ES-I3 (cell line): ENCODE measurements at regions not wholly inside any gene's neighbourhood (a gene's known extent, or its start where the extent isn't known, plus 50 kb on each side); places are given as distances from the start of the nearest gene placed in this dataset.

Experiments
- H3K36me3 ChIP-seq: 2 replicates; pipeline ENCODE4 v1.6.1; 2013; ENCODE audit warnings: mild to moderate bottlenecking, low read length, control low read depth, moderate library complexity; ENCODE audit not compliant: insufficient read depth
- H3K4me1 ChIP-seq: 2 replicates; pipeline ENCODE4 v1.6.1; 2013; ENCODE audit warnings: mild to moderate bottlenecking, control low read depth, low read length; ENCODE audit not compliant: insufficient read depth
- H3K9ac ChIP-seq: 2 replicates; pipeline ENCODE4 v1.6.1; 2013; ENCODE audit warnings: low read depth, mild to moderate bottlenecking, low read length, moderate library complexity
- H3K9me3 ChIP-seq: 2 replicates; pipeline ENCODE4 v1.6.1; 2013; ENCODE audit warnings: mild to moderate bottlenecking, low read length, moderate library complexity; ENCODE audit not compliant: control insufficient read depth, insufficient read depth

DNA sequence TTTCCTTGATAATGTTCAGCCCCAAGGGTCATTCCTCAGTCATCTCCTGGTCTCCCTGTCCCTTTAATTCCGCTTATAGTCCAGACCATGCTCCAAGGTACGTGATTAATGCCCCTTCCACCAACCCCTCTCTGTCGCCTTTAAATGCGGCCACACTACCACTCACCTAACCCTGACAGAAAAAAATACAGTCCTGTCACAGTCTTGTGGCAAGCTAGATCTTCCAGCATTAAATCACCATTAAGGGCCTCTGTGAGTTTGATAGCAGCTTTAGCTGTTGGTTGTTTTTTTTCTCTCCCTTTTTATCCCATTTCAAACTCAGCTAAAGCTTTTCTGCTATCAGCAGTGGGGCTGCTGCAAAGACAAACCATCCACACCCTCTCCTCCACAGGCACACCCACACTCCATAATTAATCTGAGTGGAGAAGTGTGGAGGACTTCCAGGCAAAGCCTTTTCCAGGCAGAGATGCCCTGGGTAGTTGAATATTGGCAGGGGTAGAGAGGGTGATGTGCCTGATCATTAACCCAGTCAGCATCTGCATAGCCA lies 522.7 kb upstream of the CLINT1 start:
- no peaks in the 10 kb centered on the region for H3K9me3 ChIP-seq
- no peak overlapping the region for H3K9ac ChIP-seq
- H3K4me1 ChIP-seq = peaks cover 10% of the 10 kb centered on the region
- no peaks in the 10 kb centered on the region for H3K36me3 ChIP-seq

GRCh38 chr5:158380661-158381060 lies 521.7 kb upstream of the CLINT1 start:
- H3K9ac ChIP-seq = no peak overlapping the region
- H3K4me1 ChIP-seq = peaks cover 10% of the 10 kb centered on the region
- no peaks in the 10 kb centered on the region for H3K9me3 ChIP-seq
- H3K36me3 ChIP-seq = no peaks in the 10 kb centered on the region

- Histone ChIP-seq H3K4me1 (peaks cover 10% of the 10 kb centered on the region), H3K9ac (no peak overlapping the region), H3K9me3 (no peaks in the 10 kb centered on the region), H3K36me3 (no peaks in the 10 kb centered on the region)
Measured at GRCh38 chr5:158378931-158379330, 520.0 kb upstream of the CLINT1 start.

DNA sequence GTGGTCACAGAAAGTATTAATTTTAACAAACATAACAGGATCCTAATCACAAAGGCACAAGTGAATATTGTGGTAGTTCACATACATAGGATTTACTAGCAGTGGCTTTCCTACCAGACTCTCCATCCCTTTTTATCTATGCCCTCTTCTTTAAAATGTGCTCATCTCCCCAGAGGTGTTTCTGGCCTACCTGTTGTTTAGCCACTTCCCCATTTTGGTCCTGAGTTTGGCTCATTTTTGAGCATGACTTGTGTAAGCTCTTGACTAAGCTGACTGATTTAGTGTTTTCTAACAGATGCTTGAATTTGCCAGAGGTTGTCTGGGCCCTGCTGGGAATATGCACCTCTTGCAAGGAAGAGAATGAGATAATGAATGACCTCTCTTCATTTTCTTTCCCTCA lies 517.7 kb upstream of the CLINT1 start:
- H3K36me3 ChIP-seq = no peaks in the 10 kb centered on the region
- H3K4me1 ChIP-seq = peaks cover 2% of the 10 kb centered on the region; the same call in 1 of the 2 replicates
- no peaks in the 10 kb centered on the region for H3K9me3 ChIP-seq
- no peak overlapping the region for H3K9ac ChIP-seq

DNA sequence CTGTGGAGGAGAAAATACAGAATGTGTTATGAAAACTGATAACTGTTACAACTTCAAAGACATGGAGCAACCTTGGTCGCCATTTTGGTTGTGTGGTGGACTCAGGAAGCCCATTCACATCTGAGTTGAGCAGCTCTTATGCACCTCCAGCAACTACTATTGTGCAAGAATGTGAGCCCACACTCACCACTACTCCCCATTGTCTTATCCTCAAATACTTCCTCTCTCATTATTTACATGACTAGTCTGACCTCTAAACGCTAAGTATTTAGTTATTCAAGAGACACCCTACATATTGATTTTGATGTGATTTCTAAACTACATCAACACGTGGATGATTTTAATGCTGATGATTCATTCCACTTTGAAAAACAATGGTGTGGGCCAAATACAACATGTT lies 516.6 kb upstream of the CLINT1 start:
- no peaks in the 10 kb centered on the region for H3K4me1 ChIP-seq
- no peaks in the 10 kb centered on the region for H3K36me3 ChIP-seq
- no peaks in the 10 kb centered on the region for H3K9me3 ChIP-seq
- H3K9ac ChIP-seq = no peak overlapping the region

DNA sequence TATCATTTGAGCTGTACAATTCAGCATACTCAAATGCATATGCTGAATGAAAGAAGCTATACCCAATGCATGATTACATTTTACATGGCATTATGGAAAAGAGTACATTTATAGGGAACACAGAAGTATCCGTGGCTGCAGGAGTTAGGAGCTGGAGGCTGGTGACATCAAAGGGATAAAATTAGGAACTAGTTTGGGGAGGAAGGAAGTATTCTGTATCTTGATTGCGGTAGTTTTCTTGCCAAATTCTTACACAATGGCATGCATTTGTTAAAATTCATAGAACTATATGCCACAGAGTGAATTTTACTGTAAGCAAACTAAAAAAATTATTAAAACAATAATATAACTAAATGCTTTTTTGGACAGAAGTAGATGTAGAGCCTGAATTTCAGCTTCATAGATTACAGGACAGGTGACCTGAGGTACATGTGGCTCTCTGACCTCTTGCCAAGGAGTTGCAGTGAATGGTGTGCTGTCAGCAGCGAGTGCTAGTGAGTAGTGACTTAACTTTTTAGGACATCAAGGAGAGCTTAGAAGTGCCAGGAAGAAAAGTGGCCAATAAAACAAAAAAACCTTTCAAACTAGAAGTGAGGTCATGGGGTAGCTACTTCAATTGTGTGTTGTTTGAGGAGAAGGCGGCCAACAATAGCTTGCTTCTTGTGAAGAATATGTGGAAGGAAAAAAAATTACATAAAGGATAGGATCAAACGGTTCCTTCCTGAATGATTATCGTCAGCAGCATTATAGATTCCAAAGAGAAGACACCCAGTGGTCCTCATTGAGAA lies 514.9 kb upstream of the CLINT1 start:
- no peak overlapping the region for H3K9ac ChIP-seq
- H3K36me3 ChIP-seq = no peaks in the 10 kb centered on the region
- no peaks in the 10 kb centered on the region for H3K9me3 ChIP-seq
- no peaks in the 10 kb centered on the region for H3K4me1 ChIP-seq

- no peak overlapping the region for H3K9ac ChIP-seq
- peaks cover 12% of the 10 kb centered on the region for H3K4me1 ChIP-seq
- no peaks in the 10 kb centered on the region for H3K9me3 ChIP-seq
- H3K36me3 ChIP-seq = no peaks in the 10 kb centered on the region
Measured at GRCh38 chr5:158369241-158369640, 510.3 kb upstream of the CLINT1 start.

GRCh38 chr5:158368686-158369085 lies 509.7 kb upstream of the CLINT1 start:
- Histone ChIP-seq H3K36me3 (no peaks in the 10 kb centered on the region), H3K9ac (no peak overlapping the region), H3K4me1 (peaks cover 12% of the 10 kb centered on the region), H3K9me3 (no peaks in the 10 kb centered on the region)

GRCh38 chr5:158364367-158364766 lies 505.4 kb upstream of the CLINT1 start:
- Histone ChIP-seq H3K9ac (no peak overlapping the region), H3K9me3 (no peaks in the 10 kb centered on the region), H3K4me1 (peaks cover 12% of the 10 kb centered on the region), H3K36me3 (no peaks in the 10 kb centered on the region)

- H3K4me1 ChIP-seq = peaks cover 6% of the 10 kb centered on the region; the same call in 1 of the 2 replicates
Measured at GRCh38 chr5:158354958-158355357, 496.0 kb upstream of the CLINT1 start.

DNA sequence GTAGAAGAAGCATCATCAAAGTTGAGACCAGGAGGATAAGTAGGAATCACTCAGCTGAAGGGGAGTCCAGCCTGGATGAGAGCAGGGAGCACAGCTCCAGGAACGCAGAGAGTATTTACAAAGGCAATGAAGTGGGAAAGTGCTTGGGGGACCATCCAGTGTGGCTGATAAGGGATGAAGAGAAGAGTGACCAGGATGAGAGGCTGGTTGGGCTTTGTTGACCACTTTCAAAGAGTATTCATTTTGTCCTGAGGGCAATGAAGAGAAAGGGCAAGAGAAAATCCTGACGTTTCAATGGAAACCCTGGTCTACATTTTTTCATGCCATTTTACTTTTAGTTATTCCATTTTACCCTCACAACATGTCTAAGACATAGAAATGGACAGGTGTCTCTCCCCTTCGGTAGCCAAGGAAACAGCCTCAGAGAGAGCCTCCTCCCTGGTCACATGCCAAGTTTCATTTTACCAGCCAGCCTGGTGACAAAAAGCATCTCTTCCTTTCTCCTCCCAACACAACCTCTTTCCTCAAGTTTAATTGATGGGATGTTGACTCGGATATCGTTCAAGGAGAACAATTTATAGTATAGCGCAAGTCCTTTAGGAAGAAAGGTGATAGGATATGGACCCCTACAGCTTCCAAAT lies 492.7 kb upstream of the CLINT1 start:
- peaks cover 6% of the 10 kb centered on the region; the same call in 1 of the 2 replicates for H3K4me1 ChIP-seq
- H3K9ac ChIP-seq = no peak overlapping the region
- H3K36me3 ChIP-seq = no peaks in the 10 kb centered on the region; the same call in 1 of the 2 replicates
- no peaks in the 10 kb centered on the region; the same call in 1 of the 2 replicates for H3K9me3 ChIP-seq

More at GRCh38 chr5:158354958-158355357, 496.0 kb upstream of the CLINT1 start:
- no peak overlapping the region for H3K9ac ChIP-seq
- no peaks in the 10 kb centered on the region; the same call in 1 of the 2 replicates for H3K9me3 ChIP-seq
- H3K36me3 ChIP-seq = no peaks in the 10 kb centered on the region; the same call in 1 of the 2 replicates

DNA sequence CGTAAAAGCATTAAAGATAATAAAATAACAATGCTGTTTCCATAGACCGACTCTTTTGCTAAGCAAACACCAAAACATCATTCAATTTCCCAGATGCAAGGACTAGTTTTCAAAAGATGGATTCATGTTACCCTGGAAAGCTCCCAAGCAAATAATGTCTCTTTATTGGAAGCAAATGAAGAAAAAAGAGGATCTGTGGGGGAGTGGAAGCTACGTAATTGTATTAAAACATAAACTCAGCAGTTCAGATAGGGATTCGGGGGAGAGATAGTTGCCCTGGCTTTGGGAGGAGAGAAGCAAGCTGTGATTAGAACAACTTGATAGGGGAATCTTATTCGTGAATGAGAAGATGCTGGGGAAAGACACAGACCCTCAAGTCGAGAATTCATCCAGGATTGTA lies 491.0 kb upstream of the CLINT1 start:
- Histone ChIP-seq H3K9ac (no peak overlapping the region), H3K9me3 (no peaks in the 10 kb centered on the region; the same call in 1 of the 2 replicates), H3K36me3 (no peaks in the 10 kb centered on the region), H3K4me1 (peaks cover 6% of the 10 kb centered on the region; the same call in 1 of the 2 replicates)

DNA sequence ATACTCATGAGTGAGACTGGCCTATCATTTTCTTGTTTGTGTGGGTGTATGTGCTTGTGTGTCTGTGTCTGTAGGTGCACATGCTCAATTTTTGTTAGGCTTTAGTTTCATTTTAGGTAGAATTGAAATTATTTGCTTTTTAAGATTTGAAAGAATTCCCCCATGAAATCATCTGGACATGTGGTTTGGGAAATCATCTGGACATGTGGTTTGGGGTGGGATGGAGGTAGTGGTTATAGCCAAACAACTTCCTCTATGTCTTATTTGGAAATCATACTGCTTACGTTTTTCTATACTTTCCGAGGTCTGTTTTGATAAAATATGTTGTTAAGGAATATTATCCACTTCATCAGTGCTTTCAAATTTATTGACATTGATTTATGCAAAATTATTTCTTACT lies 485.4 kb upstream of the CLINT1 start:
- Histone ChIP-seq H3K36me3 (no peaks in the 10 kb centered on the region), H3K9me3 (no peaks in the 10 kb centered on the region), H3K9ac (no peak overlapping the region), H3K4me1 (no peaks in the 10 kb centered on the region)

- Histone ChIP-seq H3K9ac (no peak overlapping the region), H3K36me3 (no peaks in the 10 kb centered on the region), H3K4me1 (no peaks in the 10 kb centered on the region), H3K9me3 (no peaks in the 10 kb centered on the region)
Measured at GRCh38 chr5:158340608-158341007, 481.7 kb upstream of the CLINT1 start.

- H3K9me3 ChIP-seq = no peaks in the 10 kb centered on the region
- H3K9ac ChIP-seq = no peak overlapping the region
- H3K4me1 ChIP-seq = peaks cover 7% of the 10 kb centered on the region; the same call in 1 of the 2 replicates
- no peaks in the 10 kb centered on the region for H3K36me3 ChIP-seq
Measured at GRCh38 chr5:158326256-158326655, 467.3 kb upstream of the CLINT1 start.
